ENCODE measurements at regions not wholly inside any gene's neighbourhood (a gene's known extent, or its start where the extent isn't known, plus 50 kb on each side); places are given as distances from the start of the nearest gene placed in this dataset.

DNA sequence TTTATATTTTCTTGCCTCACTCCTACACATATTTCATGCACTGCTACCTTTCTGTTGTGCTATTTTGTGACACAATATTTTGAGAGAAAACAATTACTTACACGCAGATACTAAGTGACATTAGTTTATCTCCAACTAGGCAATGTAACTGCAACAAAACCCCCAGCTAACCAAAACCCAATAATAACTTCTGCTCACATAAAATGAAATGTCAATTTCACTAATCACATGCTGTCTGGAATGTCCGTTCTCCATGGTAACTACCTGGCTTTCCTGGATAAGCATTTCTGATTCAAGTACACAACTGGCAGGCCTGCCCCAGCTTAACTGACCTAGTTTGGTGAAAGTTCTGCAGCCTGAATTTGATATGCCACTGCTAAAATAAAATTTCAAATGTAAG, 313.5 kb downstream of the TMA16 start:
- intact Hi-C loops (cut with DNase I), result no loop called here
- no peak for TF ChIP-seq POLR2A (IDR thresholded peaks at IDR 0.05)
- TF ChIP-seq, protein P1, sequence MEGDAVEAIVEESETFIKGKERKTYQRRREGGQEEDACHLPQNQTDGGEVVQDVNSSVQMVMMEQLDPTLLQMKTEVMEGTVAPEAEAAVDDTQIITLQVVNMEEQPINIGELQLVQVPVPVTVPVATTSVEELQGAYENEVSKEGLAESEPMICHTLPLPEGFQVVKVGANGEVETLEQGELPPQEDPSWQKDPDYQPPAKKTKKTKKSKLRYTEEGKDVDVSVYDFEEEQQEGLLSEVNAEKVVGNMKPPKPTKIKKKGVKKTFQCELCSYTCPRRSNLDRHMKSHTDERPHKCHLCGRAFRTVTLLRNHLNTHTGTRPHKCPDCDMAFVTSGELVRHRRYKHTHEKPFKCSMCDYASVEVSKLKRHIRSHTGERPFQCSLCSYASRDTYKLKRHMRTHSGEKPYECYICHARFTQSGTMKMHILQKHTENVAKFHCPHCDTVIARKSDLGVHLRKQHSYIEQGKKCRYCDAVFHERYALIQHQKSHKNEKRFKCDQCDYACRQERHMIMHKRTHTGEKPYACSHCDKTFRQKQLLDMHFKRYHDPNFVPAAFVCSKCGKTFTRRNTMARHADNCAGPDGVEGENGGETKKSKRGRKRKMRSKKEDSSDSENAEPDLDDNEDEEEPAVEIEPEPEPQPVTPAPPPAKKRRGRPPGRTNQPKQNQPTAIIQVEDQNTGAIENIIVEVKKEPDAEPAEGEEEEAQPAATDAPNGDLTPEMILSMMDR (IDR thresholded peaks at IDR 0.05), result no peak
- no peak overlapping the region for H3K4me3 ChIP-seq (replicated peaks in 1 of 3)
- 45 to 53% methylated on average over 2 of the region's 2 CpGs for WGBS, 2 donors
- peak; percentile 11 to 60 for DNase-seq
- H3K4me1 ChIP-seq, result no peaks in the 10 kb centered on the region
- H3K27ac ChIP-seq, result peak overlapping the region in 1 of 3 donors; percentile 37
- no peaks in the 10 kb centered on the region for H3K27me3 ChIP-seq
- H3K36me3 ChIP-seq, result no peaks in the 10 kb centered on the region
- no peaks in the 10 kb centered on the region for H3K9me3 ChIP-seq

DNA sequence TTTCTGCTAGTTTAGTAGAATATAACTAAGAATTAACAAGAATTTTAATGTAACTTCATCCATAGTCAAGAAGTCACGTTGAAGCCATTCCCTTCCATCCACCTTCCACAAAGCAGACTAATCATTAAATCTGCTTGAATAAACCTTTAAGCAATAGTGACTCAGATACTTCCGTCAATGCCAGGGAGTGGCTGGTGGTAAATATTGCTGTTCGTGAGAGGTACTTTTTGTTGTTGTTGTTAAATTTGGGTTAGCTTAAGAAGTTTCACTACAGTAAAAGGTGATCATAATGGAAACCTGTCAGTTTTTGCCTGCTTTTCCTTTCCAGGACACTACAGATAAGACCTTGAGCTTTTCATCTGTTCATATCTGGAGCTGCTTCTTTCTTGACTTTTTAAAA, 316.3 kb downstream of the TMA16 start:
- H3K36me3 ChIP-seq, result no peaks in the 10 kb centered on the region
- intact Hi-C loops (cut with DNase I), result no loop called here
- H3K4me3 ChIP-seq (replicated peaks in 1 of 3), result no peak overlapping the region
- no peak for DNase-seq
- no peak for TF ChIP-seq POLR2A (IDR thresholded peaks at IDR 0.05)
- TF ChIP-seq, protein P1 (IDR thresholded peaks at IDR 0.05), result no peak
- WGBS, 2 donors, result 77 to 78% methylated on average over 3 of the region's 3 CpGs
- H3K4me1 ChIP-seq, result no peaks in the 10 kb centered on the region
- H3K27ac ChIP-seq, result no peak overlapping the region
- H3K27me3 ChIP-seq, result no peaks in the 10 kb centered on the region
- H3K9me3 ChIP-seq, result no peaks in the 10 kb centered on the region

DNA sequence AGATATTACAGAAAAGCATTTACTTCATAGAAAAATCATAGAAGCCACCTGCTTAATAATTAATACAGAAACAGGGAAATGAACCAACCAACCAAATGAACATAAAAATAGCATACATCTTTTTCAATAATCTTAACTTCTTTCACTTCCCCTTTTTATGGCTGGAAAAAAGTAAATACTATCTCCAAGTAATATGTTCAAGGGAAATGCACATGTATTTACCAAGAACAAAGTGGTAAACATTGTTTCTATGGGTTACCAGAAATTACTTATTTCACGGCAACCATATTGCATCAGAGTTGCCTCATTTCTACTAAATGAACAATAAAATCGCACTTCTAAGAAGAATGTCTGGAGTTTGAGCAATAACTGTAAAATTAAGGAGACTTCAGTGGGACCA, 321.3 kb downstream of the TMA16 start:
- no peak for DNase-seq
- Histone ChIP-seq H3K4me1 (no peaks in the 10 kb centered on the region), H3K36me3 (no peaks in the 10 kb centered on the region), H3K4me3 (replicated peaks in 1 of 3) (no peak overlapping the region), H3K27ac (no peak overlapping the region), H3K27me3 (no peaks in the 10 kb centered on the region), H3K9me3 (no peaks in the 10 kb centered on the region)
- TF ChIP-seq, protein P1 (IDR thresholded peaks at IDR 0.05), result no peak
- no peak for TF ChIP-seq POLR2A (IDR thresholded peaks at IDR 0.05)
- 86 to 90% methylated on average over 2 of the region's 2 CpGs for WGBS, 2 donors
- intact Hi-C loops (cut with DNase I), result no loop called here

DNA sequence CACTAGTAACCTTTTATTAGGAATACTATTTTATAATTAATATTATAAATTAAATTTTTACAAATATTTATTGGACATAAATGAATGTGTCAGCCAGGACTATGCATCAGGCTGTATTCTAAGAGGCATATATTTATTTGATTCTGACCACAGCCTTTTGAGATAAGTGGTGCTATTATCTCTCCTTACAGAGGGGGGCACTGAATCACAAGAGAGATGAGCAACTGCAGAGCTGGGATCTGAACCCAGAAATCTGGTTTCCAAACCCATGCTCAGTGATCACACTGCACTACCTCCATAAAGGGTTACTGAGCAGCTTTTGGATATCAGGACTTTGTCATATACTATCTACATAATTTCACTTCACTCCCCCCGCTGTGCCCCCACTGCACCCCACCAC, 322.0 kb downstream of the TMA16 start:
- TF ChIP-seq, protein P1 (IDR thresholded peaks at IDR 0.05), result no peak
- no peak for TF ChIP-seq POLR2A (IDR thresholded peaks at IDR 0.05)
- 76 to 82% methylated on average over 1 of the region's 1 CpG for WGBS, 2 donors
- intact Hi-C loops (cut with DNase I), result no loop called here

DNA sequence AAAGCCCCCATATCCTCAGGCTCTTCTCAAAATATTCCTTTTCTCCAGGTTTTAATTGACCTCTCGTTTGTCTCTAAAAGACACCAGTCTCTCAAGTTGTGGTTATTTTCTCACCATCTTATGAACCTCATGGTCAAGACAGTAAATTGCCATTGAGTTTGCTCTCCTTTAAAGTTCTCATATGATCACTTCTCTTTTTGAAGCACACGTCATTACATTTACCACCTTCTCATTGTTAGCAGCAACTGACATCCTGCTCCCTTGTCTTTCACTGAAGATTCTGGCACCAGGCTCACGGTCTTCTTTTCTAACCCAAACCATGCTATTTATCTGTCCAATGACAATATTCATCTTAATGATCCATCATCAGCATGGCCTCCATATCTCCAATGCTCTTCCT, 324.2 kb downstream of the TMA16 start:
- no peak overlapping the region for H3K4me3 ChIP-seq (replicated peaks in 1 of 3)
- H3K36me3 ChIP-seq, result no peaks in the 10 kb centered on the region
- no peaks in the 10 kb centered on the region for H3K27me3 ChIP-seq
- intact Hi-C loops (cut with DNase I), result no loop called here
- no peak overlapping the region for H3K27ac ChIP-seq
- whole genome bisulfite sequencing, 2 donors, result 85 to 90% methylated on average over 3 of the region's 3 CpGs
- no peak for DNase-seq
- H3K9me3 ChIP-seq, result no peaks in the 10 kb centered on the region
- TF ChIP-seq, protein P1 (IDR thresholded peaks at IDR 0.05), result no peak
- TF ChIP-seq POLR2A (IDR thresholded peaks at IDR 0.05), result no peak
- no peaks in the 10 kb centered on the region for H3K4me1 ChIP-seq

More for the DNA sequence above, 322.0 kb downstream of the TMA16 start:
- Histone ChIP-seq H3K27ac (no peak overlapping the region), H3K27me3 (no peaks in the 10 kb centered on the region), H3K4me1 (no peaks in the 10 kb centered on the region), H3K9me3 (no peaks in the 10 kb centered on the region), H3K4me3 (replicated peaks in 1 of 3) (no peak overlapping the region), H3K36me3 (no peaks in the 10 kb centered on the region)
- no peak for DNase-seq
